ENCODE measurements at regions not wholly inside any gene's neighbourhood (a gene's known extent, or its start where the extent isn't known, plus 50 kb on each side); places are given as distances from the start of the nearest gene placed in this dataset.

GRCh38 chr10:43851030-43851429, 202.3 kb upstream of the ZNF32 start:
- H3K36me3 ChIP-seq = no peaks in the 10 kb centered on the region
- ATAC-seq (ENCODE audit: low FRiP score in 2 of 2) = no peak

GRCh38 chr10:43849551-43849950, 200.9 kb upstream of the ZNF32 start:
- no peak overlapping the region for H3K4me3 ChIP-seq
- H3K4me1 ChIP-seq = peaks cover 12 to 21% (median 16%) of the 10 kb centered on the region in 4 donors
- WGBS, 2 donors = 96 to 100% methylated on average over 3 of the region's 3 CpGs
- TF ChIP-seq POLR2AphosphoS5 (IDR thresholded peaks at IDR 0.05) (no peak), POLR2A (IDR thresholded peaks at IDR 0.05) (no peak), EP300 (IDR thresholded peaks at IDR 0.05) (no peak), CTCF (IDR thresholded peaks at IDR 0.05) (no peak)
- DNase-seq (no peak), ATAC-seq (ENCODE audit: low FRiP score in 2 of 2) (no peak)
- H3K36me3 ChIP-seq = no peaks in the 10 kb centered on the region
- H3K9me3 ChIP-seq = no peaks in the 10 kb centered on the region
- H3K27me3 ChIP-seq = no peaks in the 10 kb centered on the region
- no peak overlapping the region for H3K27ac ChIP-seq

More at GRCh38 chr10:43851030-43851429, 202.3 kb upstream of the ZNF32 start:
- no peak overlapping the region for H3K27ac ChIP-seq
- WGBS, 2 donors = 71 to 81% methylated on average over 3 of the region's 3 CpGs
- TF ChIP-seq CTCF (IDR thresholded peaks at IDR 0.05) (no peak), EP300 (IDR thresholded peaks at IDR 0.05) (no peak), POLR2AphosphoS5 (IDR thresholded peaks at IDR 0.05) (no peak), POLR2A (IDR thresholded peaks at IDR 0.05) (no peak)
- DNase-seq = no peak
- H3K9me3 ChIP-seq = no peaks in the 10 kb centered on the region
- H3K27me3 ChIP-seq = no peaks in the 10 kb centered on the region
- no peak overlapping the region for H3K4me3 ChIP-seq
- H3K4me1 ChIP-seq = peaks cover 2 to 10% (median 6%) of the 10 kb centered on the region in 4 donors

- WGBS, 2 donors = 56 to 66% methylated on average over 4 of the region's 4 CpGs
- no peaks in the 10 kb centered on the region for H3K27me3 ChIP-seq
These were observed 198.3 kb upstream of the ZNF32 start for GRCh38 chr10:43846968-43847367.

GRCh38 chr10:43846187-43846680, 197.6 kb upstream of the ZNF32 start:
- no peaks in the 10 kb centered on the region for H3K36me3 ChIP-seq
- H3K27me3 ChIP-seq = no peaks in the 10 kb centered on the region
- peaks cover 12 to 28% (median 20%) of the 10 kb centered on the region in 4 donors for H3K4me1 ChIP-seq
- H3K4me3 ChIP-seq = no peak overlapping the region
- peak in 1 of 2 donors; percentile 36 for DNase-seq
- WGBS, 2 donors = 20 to 46% methylated on average over 7 to 11 of the region's 11 CpGs
- no peaks in the 10 kb centered on the region for H3K9me3 ChIP-seq
- TF ChIP-seq CTCF (IDR thresholded peaks at IDR 0.05) = peak in 1 of 6 experiments; percentile 14
- TF ChIP-seq EP300 (IDR thresholded peaks at IDR 0.05) = peak in 2 of 4 donors; percentile 14 to 46
- no peak for TF ChIP-seq POLR2A (IDR thresholded peaks at IDR 0.05)
- peak; percentile 60 to 62 for TF ChIP-seq POLR2AphosphoS5 (IDR thresholded peaks at IDR 0.05)
- H3K27ac ChIP-seq = peak overlapping the region; percentile 50 to 80 (median 65)
- no peak for ATAC-seq (ENCODE audit: low FRiP score in 2 of 2)

More at GRCh38 chr10:43846968-43847367, 198.3 kb upstream of the ZNF32 start:
- peak overlapping the region; percentile 50 to 80 (median 65) for H3K27ac ChIP-seq
- ATAC-seq (ENCODE audit: low FRiP score in 2 of 2) = no peak
- no peaks in the 10 kb centered on the region for H3K36me3 ChIP-seq
- no peak overlapping the region for H3K4me3 ChIP-seq
- DNase-seq = no peak
- no peaks in the 10 kb centered on the region for H3K9me3 ChIP-seq
- TF ChIP-seq POLR2AphosphoS5 (IDR thresholded peaks at IDR 0.05) = no peak
- TF ChIP-seq POLR2A (IDR thresholded peaks at IDR 0.05) = no peak
- TF ChIP-seq EP300 (IDR thresholded peaks at IDR 0.05) = no peak
- TF ChIP-seq CTCF (IDR thresholded peaks at IDR 0.05) = no peak
- peaks cover 12 to 28% (median 20%) of the 10 kb centered on the region in 4 donors for H3K4me1 ChIP-seq

GRCh38 chr10:43845121-43845520, 196.4 kb upstream of the ZNF32 start:
- ATAC-seq (ENCODE audit: low FRiP score in 2 of 2) (no peak), DNase-seq (no peak)
- H3K36me3 ChIP-seq = no peaks in the 10 kb centered on the region
- 60 to 62% methylated on average over 2 to 5 of the region's 5 CpGs for WGBS, 2 donors
- peak overlapping the region; percentile 62 to 80 (median 65) for H3K27ac ChIP-seq
- H3K27me3 ChIP-seq = no peaks in the 10 kb centered on the region
- no peak overlapping the region for H3K4me3 ChIP-seq
- peaks cover 12 to 28% (median 20%) of the 10 kb centered on the region in 4 donors for H3K4me1 ChIP-seq
- TF ChIP-seq POLR2A (IDR thresholded peaks at IDR 0.05) (no peak), POLR2AphosphoS5 (IDR thresholded peaks at IDR 0.05) (no peak), EP300 (IDR thresholded peaks at IDR 0.05) (no peak), CTCF (IDR thresholded peaks at IDR 0.05) (no peak)
- no peaks in the 10 kb centered on the region for H3K9me3 ChIP-seq
